ENCODE measurements at regions not wholly inside any gene's neighbourhood (a gene's known extent, or its start where the extent isn't known, plus 50 kb on each side); places are given as distances from the start of the nearest gene placed in this dataset.
"Not testable (repeated sequence)": the region's sequence is repeated elsewhere in the genome, so short reads cannot be mapped to it uniquely, and the experiment has no call there.

DNA sequence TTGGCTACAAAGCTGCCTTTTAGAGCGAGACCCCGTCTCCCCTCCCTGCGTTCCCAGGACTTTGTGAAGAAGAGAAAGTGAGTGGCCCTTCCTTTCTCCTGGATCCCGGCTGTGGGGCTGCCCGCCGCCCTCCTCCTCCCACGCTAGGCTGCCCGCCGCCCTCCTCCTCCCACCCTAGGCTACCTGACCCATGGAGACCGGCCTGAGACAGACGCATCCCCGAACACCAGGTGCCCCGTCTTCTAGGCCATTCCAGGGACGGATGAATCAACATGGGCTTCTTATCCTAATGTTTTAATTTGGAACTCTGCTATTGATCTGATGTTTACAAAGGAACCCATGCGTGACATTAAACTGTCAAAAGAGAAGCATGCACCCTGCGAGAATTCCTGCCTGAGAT, 117.3 kb upstream of the LPCAT1 start:
- POLR2A ChIA-PET = no interaction called here
- Mint-ChIP-seq H3K4me3 (no peak overlapping the region), H3K27me3 (peaks cover 25% of the 10 kb centered on the region), H3K36me3 (no peaks in the 10 kb centered on the region), H3K9me3 (no peaks in the 10 kb centered on the region), H3K27ac (no peak overlapping the region), H3K4me1 (ENCODE audit: low read depth) (peaks cover 8% of the 10 kb centered on the region)
- CTCF ChIA-PET = interaction anchor here (0.6 to 0.9 kb wide), 3 partner anchors 161 to 496 kb away, joined by 3 to 4 read pairs (median 4); no protein-coding TSS in a partner anchor
- intact Hi-C loops (cut with micrococcal nuclease) = loop anchor here (1.0 to 10.0 kb wide), 6 partner anchors 46 to 716 kb away; no protein-coding TSS in a partner anchor
- no peak for DNase-seq

DNA sequence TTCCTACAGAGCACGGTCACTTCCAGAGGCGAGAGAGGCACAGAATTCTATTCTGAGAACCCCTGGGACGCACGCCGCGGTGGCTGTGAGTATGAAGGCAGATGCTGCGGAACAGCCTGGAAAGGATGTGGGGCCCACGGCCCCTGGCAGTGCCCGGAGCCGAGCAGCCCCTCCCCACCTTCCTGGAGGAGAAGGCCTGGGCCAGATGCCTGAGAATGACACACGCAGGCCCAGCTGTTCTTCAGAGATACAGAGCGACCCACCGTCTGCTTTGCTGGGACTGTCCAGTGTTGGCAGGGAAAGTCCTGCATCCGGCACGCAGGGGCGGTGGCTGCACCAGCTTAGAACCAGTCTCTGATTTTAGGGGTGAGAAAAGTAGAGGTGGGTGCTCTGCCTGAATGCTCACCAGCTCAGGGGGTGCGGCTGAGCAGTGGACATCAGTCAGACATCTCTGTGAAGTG, 116.7 kb upstream of the LPCAT1 start:
- intact Hi-C loops (cut with micrococcal nuclease) = loop anchor here (2.0 to 10.0 kb wide), 5 partner anchors 46 to 716 kb away; no protein-coding TSS in a partner anchor
- no peak overlapping the region for H3K4me3 Mint-ChIP-seq
- no peaks in the 10 kb centered on the region for H3K36me3 Mint-ChIP-seq
- H3K27me3 Mint-ChIP-seq = peaks cover 23% of the 10 kb centered on the region
- CTCF ChIA-PET = interaction anchor here (0.7 to 1.1 kb wide), 3 partner anchors 160 to 162 kb away, joined by 4 to 7 read pairs (median 4); no protein-coding TSS in a partner anchor
- H3K4me1 Mint-ChIP-seq (ENCODE audit: low read depth) = peaks cover 9% of the 10 kb centered on the region
- no peaks in the 10 kb centered on the region for H3K9me3 Mint-ChIP-seq
- POLR2A ChIA-PET = no interaction called here
- DNase-seq = no peak
- no peak overlapping the region for H3K27ac Mint-ChIP-seq

DNA sequence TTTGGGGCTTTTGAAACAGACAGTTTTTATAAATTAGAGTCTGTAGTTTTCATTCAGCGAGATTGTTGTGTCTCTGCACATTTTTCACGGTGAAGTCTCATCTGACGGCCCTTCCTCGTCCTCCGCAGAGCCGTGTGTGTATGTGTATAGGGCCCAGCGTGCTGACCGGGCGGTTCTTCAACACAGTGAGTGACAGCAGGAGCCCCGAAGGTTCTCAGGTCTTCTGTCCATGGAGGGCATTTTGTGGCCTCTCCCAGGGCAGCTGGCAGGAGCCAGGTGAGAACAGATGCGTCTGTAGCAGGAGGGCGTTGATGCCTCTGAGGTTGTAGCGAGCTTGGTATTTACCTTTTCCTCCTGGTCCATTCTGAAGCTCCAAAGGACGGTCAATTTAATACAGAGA, 116.0 kb upstream of the LPCAT1 start:
- DNase-seq = no peak
- intact Hi-C loops (cut with micrococcal nuclease) = loop anchor here (2.0 to 10.0 kb wide), 5 partner anchors 45 to 715 kb away; no protein-coding TSS in a partner anchor
- H3K4me3 Mint-ChIP-seq = no peak overlapping the region
- ChIA-PET POLR2A (no interaction called here), CTCF (interaction anchor here (0.7 to 1.1 kb wide), 2 partner anchors 159 to 213 kb away, joined by 3 to 7 read pairs; no protein-coding TSS in a partner anchor)
- H3K36me3 Mint-ChIP-seq = no peaks in the 10 kb centered on the region
- no peaks in the 10 kb centered on the region for H3K9me3 Mint-ChIP-seq
- peaks cover 15% of the 10 kb centered on the region for H3K4me1 Mint-ChIP-seq (ENCODE audit: low read depth)
- H3K27ac Mint-ChIP-seq = no peak overlapping the region
- H3K27me3 Mint-ChIP-seq = peaks cover 19% of the 10 kb centered on the region

DNA sequence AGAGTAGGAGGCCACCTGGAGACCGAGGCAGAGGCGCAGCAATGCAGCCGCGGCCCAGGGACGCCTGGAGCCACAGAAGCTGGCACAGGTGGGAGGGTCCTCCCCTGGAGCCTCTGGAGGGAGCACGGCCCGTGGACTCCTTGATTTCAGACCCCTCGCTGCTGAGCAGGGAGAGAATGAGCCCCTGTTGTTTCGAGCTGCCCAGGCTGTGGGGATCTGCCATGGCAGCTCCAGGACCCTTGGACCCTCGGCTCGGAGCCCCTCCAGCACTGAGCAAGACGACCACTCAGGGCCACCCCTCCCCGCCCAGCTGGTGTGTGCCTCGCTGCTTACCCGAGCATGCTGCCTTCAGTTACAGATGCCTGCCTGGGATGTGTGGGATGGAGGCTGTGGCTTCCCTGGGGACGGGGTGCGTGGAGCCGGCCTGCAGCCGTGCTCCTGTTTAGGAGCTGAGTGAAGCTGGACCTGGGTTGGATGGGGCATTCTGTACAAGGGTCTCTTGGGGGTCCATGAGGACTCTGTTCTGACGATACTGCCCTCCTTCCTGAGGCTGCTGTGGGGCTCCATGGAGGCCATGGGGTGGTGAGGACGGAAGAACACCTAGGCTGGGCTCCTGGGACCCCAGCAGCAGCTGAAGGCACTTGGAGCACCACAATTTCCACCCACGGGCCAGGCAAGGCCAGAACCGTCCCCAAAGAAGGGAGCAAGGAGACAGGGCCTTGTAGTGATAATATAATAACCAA, 115.1 kb upstream of the LPCAT1 start:
- no peaks in the 10 kb centered on the region for H3K9me3 Mint-ChIP-seq
- intact Hi-C loops (cut with micrococcal nuclease) = no loop called here
- ChIA-PET CTCF (interaction anchor here (0.6 kb wide), 1 partner anchor 147 kb away, joined by 3 read pairs; no protein-coding TSS in a partner anchor), POLR2A (no interaction called here)
- H3K27ac Mint-ChIP-seq = no peak overlapping the region
- peaks cover 13% of the 10 kb centered on the region for H3K27me3 Mint-ChIP-seq
- H3K36me3 Mint-ChIP-seq = no peaks in the 10 kb centered on the region
- H3K4me1 Mint-ChIP-seq (ENCODE audit: low read depth) = peaks cover 15% of the 10 kb centered on the region
- no peak overlapping the region for H3K4me3 Mint-ChIP-seq
- DNase-seq = peak; percentile 7

DNA sequence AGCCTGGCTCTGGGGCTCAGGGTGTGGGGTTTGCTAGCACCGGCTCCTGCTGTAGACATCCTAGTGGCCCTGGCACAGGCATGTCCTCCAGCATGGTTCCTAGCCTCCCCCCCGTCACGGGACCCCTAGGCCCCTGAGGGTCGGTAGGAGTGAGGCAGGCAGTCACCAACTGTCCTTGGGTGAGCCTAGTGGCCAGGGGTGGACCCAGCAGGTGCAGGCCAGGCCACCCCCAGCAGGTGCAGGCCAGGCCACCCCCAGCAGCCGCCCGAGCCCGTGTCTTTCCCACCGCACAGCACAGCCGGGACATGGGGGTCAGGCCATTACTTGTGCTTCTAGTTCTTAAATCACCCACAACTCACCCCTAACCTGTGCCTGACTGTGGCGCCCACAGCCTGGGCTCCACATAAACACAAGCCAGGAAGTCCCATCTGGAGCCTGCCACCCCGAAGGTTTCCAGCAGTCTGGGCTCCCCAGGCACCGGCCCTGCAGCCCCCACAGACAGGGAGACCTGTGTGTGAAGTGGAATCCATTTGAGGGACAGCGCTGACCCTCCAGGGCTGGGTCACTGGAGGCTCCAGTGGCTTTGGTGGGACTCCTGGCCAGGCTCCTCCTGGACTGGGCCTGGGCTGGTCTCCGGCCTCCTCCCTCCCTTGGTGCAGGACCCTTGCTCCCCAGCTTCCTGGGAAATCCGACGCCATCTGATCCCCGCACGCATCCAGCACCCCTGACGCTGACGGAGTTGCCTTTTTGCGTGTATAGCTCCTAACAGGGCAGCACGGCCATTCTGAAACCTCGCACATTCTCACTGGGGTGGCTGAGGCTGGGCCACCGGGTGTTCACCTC, 114.1 kb upstream of the LPCAT1 start:
- CTCF ChIA-PET = no interaction called here
- intact Hi-C loops (cut with micrococcal nuclease) = no loop called here

DNA sequence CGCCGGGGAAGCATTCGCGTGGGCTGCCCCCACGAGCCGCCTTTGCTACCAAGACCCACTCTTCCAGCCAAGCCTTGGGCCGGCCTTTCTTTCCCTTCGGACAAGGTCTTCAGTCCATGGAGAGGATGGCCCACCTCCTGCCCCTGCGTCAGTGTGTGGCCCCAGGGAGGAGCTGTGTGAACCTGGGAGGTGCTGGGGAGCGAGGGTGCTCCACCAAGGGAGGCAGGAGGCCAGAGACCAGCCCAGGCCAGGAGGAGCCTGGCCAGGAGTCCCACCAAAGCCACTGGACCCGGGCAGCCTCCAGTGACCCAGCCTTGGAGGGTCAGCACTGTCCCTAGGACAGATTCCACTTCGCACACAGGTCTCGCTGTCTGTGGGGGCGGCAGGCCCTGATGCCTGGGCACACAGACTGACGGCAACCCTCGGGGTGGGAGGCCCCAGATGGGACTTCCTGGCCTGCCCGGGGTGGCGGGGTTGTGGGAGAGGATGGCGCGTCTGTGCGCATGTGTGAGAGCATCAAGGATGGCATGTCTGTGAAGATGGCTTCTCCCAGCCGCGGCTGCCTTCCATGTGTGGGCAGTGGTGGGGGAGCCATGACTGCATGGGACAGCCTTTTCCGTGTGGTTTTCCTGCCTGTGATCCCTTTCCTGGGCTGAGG, 113.3 kb upstream of the LPCAT1 start:
- H3K27ac Mint-ChIP-seq = no peak overlapping the region
- POLR2A ChIA-PET = no interaction called here
- peaks cover 24% of the 10 kb centered on the region for H3K4me1 Mint-ChIP-seq (ENCODE audit: low read depth)
- H3K27me3 Mint-ChIP-seq = peaks cover 4% of the 10 kb centered on the region
- intact Hi-C loops (cut with micrococcal nuclease) = no loop called here
- CTCF ChIA-PET = no interaction called here
- H3K9me3 Mint-ChIP-seq = no peaks in the 10 kb centered on the region
- H3K4me3 Mint-ChIP-seq = no peak overlapping the region
- no peak for DNase-seq
- H3K36me3 Mint-ChIP-seq = no peaks in the 10 kb centered on the region

More for the DNA sequence above, 114.1 kb upstream of the LPCAT1 start:
- peak; percentile 8 for DNase-seq
- Mint-ChIP-seq H3K4me1 (ENCODE audit: low read depth) (peaks cover 19% of the 10 kb centered on the region), H3K27me3 (peaks cover 6% of the 10 kb centered on the region), H3K36me3 (no peaks in the 10 kb centered on the region), H3K4me3 (no peak overlapping the region), H3K27ac (no peak overlapping the region), H3K9me3 (no peaks in the 10 kb centered on the region)
- POLR2A ChIA-PET = no interaction called here

DNA sequence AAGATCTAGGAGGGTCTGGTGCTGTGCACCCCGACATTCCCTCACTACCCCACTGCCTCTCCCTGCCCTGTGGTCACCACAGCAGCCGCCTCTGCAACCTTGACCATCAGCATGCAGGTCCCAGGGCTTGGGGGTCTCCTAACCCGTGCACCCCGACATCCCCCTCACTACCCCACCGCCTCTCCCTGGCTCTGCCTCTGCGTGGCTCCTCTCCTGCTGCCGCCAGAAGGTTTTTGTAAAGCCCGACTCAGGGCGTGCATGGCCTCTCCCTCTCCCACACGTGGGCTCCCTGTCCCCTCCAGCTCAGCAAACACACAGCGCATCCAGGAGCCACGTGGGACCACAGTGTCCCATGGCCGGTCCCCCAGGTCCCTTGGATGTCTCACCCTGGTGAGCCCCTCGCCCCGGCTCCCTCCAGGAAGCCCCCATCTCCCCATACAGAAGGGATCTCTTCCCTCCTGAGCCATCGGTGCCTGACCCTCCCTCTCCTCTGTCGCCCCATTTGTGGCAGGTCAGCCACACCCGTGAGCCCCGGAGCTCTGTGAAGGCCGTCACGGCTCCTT, 112.5 kb upstream of the LPCAT1 start:
- POLR2A ChIA-PET; CTCF ChIA-PET; DNase-seq; intact Hi-C loops (cut with micrococcal nuclease); H3K27ac Mint-ChIP-seq; H3K9me3 Mint-ChIP-seq; H3K4me3 Mint-ChIP-seq; H3K27me3 Mint-ChIP-seq; H3K36me3 Mint-ChIP-seq: not testable (repeated sequence)
- H3K4me1 Mint-ChIP-seq (ENCODE audit: low read depth) = peaks cover 22% of the 10 kb centered on the region

DNA sequence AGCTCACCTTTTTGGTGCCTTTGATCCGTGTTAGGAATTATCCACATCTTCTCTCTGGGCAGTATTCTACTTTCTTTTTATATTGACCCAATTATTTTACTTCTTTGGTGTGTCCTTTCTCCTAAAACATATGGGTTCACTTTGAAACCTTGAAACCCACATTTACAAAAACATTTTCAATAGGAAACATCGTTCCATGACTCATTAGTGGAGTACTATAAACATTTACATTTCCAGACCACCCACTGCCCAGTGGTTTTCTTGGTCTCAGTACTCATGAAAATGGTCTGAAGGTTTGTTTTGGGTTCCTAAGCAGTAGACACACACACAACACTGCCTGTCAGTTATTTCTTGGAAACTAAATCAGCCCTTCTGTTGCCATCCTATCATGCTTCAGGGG, 111.7 kb upstream of the LPCAT1 start:
- intact Hi-C loops (cut with micrococcal nuclease) = not testable (repeated sequence)

DNA sequence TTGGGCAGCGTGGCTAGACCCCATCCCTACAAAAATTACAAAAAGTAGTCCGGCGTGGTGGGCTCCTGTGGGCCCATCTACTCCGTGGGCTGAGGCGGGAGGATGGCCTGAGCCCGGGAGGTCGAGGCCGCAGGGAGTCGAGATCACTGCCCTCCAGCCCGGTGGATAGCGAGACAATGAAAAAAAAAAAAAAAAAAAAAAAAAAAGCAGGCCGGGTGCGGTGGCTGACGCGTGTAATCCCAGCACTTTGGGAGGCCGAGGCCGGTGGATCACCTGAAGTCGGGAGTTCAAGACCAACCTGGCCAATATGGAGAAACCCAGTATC, 110.5 kb upstream of the LPCAT1 start:
- no peaks in the 10 kb centered on the region for H3K27me3 Mint-ChIP-seq
- peak overlapping the region; percentile 90 for H3K27ac Mint-ChIP-seq
- intact Hi-C loops (cut with micrococcal nuclease) = no loop called here
- no peaks in the 10 kb centered on the region for H3K36me3 Mint-ChIP-seq
- H3K4me1 Mint-ChIP-seq (ENCODE audit: low read depth) = peaks cover 20% of the 10 kb centered on the region
- H3K9me3 Mint-ChIP-seq = no peaks in the 10 kb centered on the region
- DNase-seq = no peak
- ChIA-PET CTCF (interaction anchor here (1.4 kb wide), 1 partner anchor 11 kb away, joined by 6 read pairs; no protein-coding TSS in a partner anchor), POLR2A (no interaction called here)
- peak overlapping the region; percentile 92 for H3K4me3 Mint-ChIP-seq

More for the DNA sequence above, 111.7 kb upstream of the LPCAT1 start:
- POLR2A ChIA-PET, DNase-seq, H3K36me3 Mint-ChIP-seq, H3K9me3 Mint-ChIP-seq, H3K27me3 Mint-ChIP-seq, CTCF ChIA-PET: not testable (repeated sequence)
- Mint-ChIP-seq H3K4me1 (ENCODE audit: low read depth) (peaks cover 20% of the 10 kb centered on the region), H3K27ac (peak overlapping the region; percentile 53), H3K4me3 (peak overlapping the region; percentile 92)

DNA sequence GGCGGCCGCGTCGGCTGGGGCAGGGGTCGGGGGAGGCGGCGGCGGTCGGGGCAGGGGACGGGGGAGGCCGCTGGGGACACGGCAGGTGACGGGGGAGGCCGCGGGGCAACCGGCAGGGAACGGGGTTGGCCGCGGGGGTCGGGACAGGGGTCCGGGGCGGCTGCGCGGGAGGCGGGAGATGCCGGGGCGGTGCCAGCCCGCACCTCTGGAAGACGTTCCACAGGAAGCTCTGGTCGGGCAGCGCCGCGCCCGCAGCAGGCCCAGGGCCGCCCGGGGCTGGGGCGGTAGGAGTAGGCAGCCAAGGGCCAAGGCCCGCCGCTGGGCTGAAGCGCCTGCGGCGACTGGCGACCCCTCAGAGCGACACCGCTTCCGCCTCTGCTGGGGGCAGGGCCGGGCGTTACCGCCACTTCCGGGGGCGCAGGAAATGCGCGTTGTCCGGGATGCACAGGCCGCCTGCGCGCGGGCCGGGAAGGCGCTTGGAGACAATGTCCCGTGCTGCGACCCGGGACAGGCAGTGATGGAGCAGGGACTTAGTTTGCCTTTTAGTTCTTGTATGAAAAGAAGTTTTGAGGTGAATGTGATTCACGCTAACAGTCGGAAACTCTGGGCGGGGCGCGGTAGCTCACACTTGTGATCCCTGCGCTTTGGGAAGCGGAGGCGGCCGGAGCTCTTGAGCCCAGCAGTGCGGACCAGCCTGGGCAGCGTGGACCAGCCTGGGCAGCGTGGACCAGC, 110.0 kb upstream of the LPCAT1 start:
- ChIA-PET POLR2A (no interaction called here), CTCF (interaction anchor here (1.4 kb wide), 1 partner anchor 11 kb away, joined by 6 read pairs; no protein-coding TSS in a partner anchor)
- intact Hi-C loops (cut with micrococcal nuclease) = no loop called here
- Mint-ChIP-seq H3K36me3 (no peaks in the 10 kb centered on the region), H3K4me3 (peak overlapping the region; percentile 92), H3K9me3 (no peaks in the 10 kb centered on the region), H3K27me3 (no peaks in the 10 kb centered on the region), H3K27ac (peak overlapping the region; percentile 90), H3K4me1 (ENCODE audit: low read depth) (peaks cover 20% of the 10 kb centered on the region)
- DNase-seq = peak; percentile 85

DNA sequence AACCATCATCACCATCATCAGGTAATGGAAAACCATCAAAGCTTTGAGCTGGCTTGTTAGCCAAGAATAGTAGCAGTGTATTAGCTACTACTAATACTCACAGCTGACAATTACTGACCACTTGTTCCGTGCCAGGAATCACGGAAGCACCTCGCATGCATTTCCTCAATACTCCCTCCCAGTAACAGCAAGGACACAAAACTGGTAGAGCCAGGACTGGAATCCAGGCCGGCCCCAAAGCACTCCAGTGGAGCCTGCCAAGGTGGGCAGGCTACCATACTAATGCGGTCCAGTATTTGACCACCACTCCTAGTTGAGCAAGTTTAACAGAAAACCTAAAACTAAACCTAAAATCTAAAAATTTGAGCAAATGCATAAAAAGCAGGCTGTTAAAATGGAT, 107.2 kb upstream of the LPCAT1 start:
- intact Hi-C loops (cut with micrococcal nuclease); H3K36me3 Mint-ChIP-seq; H3K27me3 Mint-ChIP-seq; CTCF ChIA-PET; H3K9me3 Mint-ChIP-seq; H3K27ac Mint-ChIP-seq; H3K4me3 Mint-ChIP-seq; POLR2A ChIA-PET; DNase-seq: not testable (repeated sequence)
- H3K4me1 Mint-ChIP-seq (ENCODE audit: low read depth) = peaks cover 20% of the 10 kb centered on the region
